ENCODE measurements at regions not wholly inside any gene's neighbourhood (a gene's known extent, or its start where the extent isn't known, plus 50 kb on each side); places are given as distances from the start of the nearest gene placed in this dataset.

- TF ChIP-seq CSDC2 (CRISPR knock-in tag; IDR thresholded peaks at IDR 0.05) (no peak), ISL1 (CRISPR knock-in tag; IDR thresholded peaks at IDR 0.05) (no peak), SNAI2 (CRISPR knock-in tag; IDR thresholded peaks at IDR 0.05) (no peak), ARNTL (CRISPR knock-in tag; IDR thresholded peaks at IDR 0.05; ENCODE audit: borderline replicate concordance, low read depth) (no peak), GLIS3 (CRISPR knock-in tag; IDR thresholded peaks at IDR 0.05) (no peak)
These were observed 201.1 kb downstream of the SP3 start for GRCh38 chr2:173764094-173764493.

All from SK-N-SH treated with all-trans-retinoic acid at 6 μM for 48 hours (cell line).